K562 (cell line): ENCODE measurements at regions not wholly inside any gene's neighbourhood (a gene's known extent, or its start where the extent isn't known, plus 50 kb on each side); places are given as distances from the start of the nearest gene placed in this dataset.

Experiments
- BHLHE40 ChIP-seq: IDR thresholded peaks from 2 replicates; pipeline ENCODE4 v1.6.1; 2011; ENCODE audit warnings: low read length, improper control_type of control experiment
- JUN ChIP-seq, 2 experiments: sonication (generic) in 1 of 2; formaldehyde crosslinking in 1 of 2; IDR thresholded peaks; 2 replicates each; pipeline versions ENCODE4 v1.6.1 to v1.8.0; 2012 to 2022; ENCODE audit warnings: borderline replicate concordance in 2 of 2, mild to moderate bottlenecking in 2 of 2, improper control_type of control experiment in 1 of 2, low read depth in 1 of 2, low read length in 1 of 2, missing genetic modification reagents in 1 of 2
- JUND ChIP-seq, 2 experiments: IDR thresholded peaks; 2 replicates in 1 of 2; 3 replicates in 1 of 2; pipeline ENCODE4 v1.6.1; 2011; ENCODE audit warnings: borderline replicate concordance in 2 of 2, low read depth in 2 of 2, low read length in 2 of 2, improper control_type of control experiment in 1 of 2, missing biosample characterization in 1 of 2, missing genetic modification characterization in 1 of 2, missing genetic modification reagents in 1 of 2
- POLR2A ChIP-seq: fragments of 450-650 bp; conservative IDR thresholded peaks from 2 replicates; pipeline ENCODE4 v1.6.1; 2016
- RBM17 ChIP-seq: fragments of 200-400 bp; formaldehyde crosslinking; IDR thresholded peaks from 2 replicates; pipeline ENCODE4 v1.6.1; 2017; ENCODE audit warnings: low read depth, mild to moderate bottlenecking, low read length, borderline replicate concordance
- TF ChIP-seq, protein P1 (sequence below), 3 experiments: IDR thresholded peaks in 2 of 3; conservative IDR thresholded peaks in 1 of 3; 2 replicates each; pipeline ENCODE4 v1.5.1; 2011 to 2012; ENCODE audit warnings: low read length in 3 of 3, mild to moderate bottlenecking in 3 of 3, control low read depth in 2 of 3, improper control_type of control experiment in 1 of 3, inconsistent platforms in 1 of 3, low read depth in 1 of 3, mixed read lengths in 1 of 3, moderate library complexity in 1 of 3; ENCODE audit not compliant: insufficient read depth in 2 of 3
- TF ChIP-seq, protein P2 (sequence below): fragments of 450-650 bp; conservative IDR thresholded peaks from 2 replicates; pipeline ENCODE4 v1.6.1; 2016; ENCODE audit warnings: missing genetic modification characterization, low read depth, mild to moderate bottlenecking, control low read depth, missing compliant biosample characterization
- TF ChIP-seq, protein P3 (sequence below): fragments of 450-650 bp; IDR thresholded peaks from 2 replicates; pipeline ENCODE4 v1.6.1; 2016
- TF ChIP-seq, protein P4 (sequence below), 2 experiments: fragments of 450-650 bp in 1 of 2; sonication (generic) in 1 of 2; formaldehyde crosslinking in 1 of 2; IDR thresholded peaks in 1 of 2; conservative IDR thresholded peaks in 1 of 2; 2 replicates each; pipeline versions ENCODE4 v1.6.1 to v1.8.1; 2016 to 2023; ENCODE audit warnings: mild to moderate bottlenecking in 2 of 2, moderate library complexity in 2 of 2, inconsistent platforms in 1 of 2, missing genetic modification reagents in 1 of 2

DNA sequence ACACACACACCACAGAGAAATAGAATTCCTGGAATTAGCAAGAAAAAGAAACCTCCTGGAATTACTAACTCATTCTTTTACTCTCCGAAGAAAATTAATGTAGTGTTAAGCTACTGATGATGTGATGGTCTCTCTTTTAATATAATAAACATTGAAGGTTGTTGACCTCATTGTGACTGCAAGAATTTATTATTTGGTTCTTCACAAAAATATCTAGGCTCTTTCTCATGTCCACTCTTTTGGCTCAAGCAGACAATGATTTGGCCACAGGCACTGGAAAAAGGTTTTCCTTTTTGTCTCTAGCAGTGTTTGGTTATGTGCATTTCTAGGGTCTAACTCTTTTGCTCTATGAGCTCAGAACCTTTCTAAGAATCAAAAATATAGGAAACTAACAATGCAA, 811.9 kb downstream of the TENT5A start:
- TF ChIP-seq RBM17 (no peak), JUND (IDR thresholded peaks at IDR 0.05; ENCODE audit: borderline replicate concordance, low read depth, low read length) (no peak), JUND (tag; IDR thresholded peaks at IDR 0.05; ENCODE audit: borderline replicate concordance, low read depth, low read length) (no peak), POLR2A (no peak), BHLHE40 (no peak), JUN (IDR thresholded peaks at IDR 0.05; ENCODE audit: borderline replicate concordance, low read depth, low read length) (no peak), JUN (CRISPR knock-in tag; IDR thresholded peaks at IDR 0.05; ENCODE audit: borderline replicate concordance) (no peak)
- TF ChIP-seq, protein P1, sequence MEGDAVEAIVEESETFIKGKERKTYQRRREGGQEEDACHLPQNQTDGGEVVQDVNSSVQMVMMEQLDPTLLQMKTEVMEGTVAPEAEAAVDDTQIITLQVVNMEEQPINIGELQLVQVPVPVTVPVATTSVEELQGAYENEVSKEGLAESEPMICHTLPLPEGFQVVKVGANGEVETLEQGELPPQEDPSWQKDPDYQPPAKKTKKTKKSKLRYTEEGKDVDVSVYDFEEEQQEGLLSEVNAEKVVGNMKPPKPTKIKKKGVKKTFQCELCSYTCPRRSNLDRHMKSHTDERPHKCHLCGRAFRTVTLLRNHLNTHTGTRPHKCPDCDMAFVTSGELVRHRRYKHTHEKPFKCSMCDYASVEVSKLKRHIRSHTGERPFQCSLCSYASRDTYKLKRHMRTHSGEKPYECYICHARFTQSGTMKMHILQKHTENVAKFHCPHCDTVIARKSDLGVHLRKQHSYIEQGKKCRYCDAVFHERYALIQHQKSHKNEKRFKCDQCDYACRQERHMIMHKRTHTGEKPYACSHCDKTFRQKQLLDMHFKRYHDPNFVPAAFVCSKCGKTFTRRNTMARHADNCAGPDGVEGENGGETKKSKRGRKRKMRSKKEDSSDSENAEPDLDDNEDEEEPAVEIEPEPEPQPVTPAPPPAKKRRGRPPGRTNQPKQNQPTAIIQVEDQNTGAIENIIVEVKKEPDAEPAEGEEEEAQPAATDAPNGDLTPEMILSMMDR (IDR thresholded peaks at IDR 0.05 in 2 of 3, conservative IDR thresholded peaks at IDR 0.05 in 1 of 3; ENCODE audit: insufficient read depth in 2 of 3, low read depth in 1 of 3, low read length in 3 of 3), result no peak
- TF ChIP-seq, protein P2, sequence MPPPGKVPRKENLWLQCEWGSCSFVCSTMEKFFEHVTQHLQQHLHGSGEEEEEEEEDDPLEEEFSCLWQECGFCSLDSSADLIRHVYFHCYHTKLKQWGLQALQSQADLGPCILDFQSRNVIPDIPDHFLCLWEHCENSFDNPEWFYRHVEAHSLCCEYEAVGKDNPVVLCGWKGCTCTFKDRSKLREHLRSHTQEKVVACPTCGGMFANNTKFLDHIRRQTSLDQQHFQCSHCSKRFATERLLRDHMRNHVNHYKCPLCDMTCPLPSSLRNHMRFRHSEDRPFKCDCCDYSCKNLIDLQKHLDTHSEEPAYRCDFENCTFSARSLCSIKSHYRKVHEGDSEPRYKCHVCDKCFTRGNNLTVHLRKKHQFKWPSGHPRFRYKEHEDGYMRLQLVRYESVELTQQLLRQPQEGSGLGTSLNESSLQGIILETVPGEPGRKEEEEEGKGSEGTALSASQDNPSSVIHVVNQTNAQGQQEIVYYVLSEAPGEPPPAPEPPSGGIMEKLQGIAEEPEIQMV (tag), result no peak
- TF ChIP-seq, protein P3, sequence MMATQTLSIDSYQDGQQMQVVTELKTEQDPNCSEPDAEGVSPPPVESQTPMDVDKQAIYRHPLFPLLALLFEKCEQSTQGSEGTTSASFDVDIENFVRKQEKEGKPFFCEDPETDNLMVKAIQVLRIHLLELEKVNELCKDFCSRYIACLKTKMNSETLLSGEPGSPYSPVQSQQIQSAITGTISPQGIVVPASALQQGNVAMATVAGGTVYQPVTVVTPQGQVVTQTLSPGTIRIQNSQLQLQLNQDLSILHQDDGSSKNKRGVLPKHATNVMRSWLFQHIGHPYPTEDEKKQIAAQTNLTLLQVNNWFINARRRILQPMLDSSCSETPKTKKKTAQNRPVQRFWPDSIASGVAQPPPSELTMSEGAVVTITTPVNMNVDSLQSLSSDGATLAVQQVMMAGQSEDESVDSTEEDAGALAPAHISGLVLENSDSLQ, result no peak
- TF ChIP-seq, protein P4, sequence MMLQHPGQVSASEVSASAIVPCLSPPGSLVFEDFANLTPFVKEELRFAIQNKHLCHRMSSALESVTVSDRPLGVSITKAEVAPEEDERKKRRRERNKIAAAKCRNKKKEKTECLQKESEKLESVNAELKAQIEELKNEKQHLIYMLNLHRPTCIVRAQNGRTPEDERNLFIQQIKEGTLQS (IDR thresholded peaks at IDR 0.05), result no peak
- TF ChIP-seq, protein P4 (CRISPR knock-in tag; conservative IDR thresholded peaks at IDR 0.05), result no peak
